ENCODE measurements at regions not wholly inside any gene's neighbourhood (a gene's known extent, or its start where the extent isn't known, plus 50 kb on each side); places are given as distances from the start of the nearest gene placed in this dataset.
A peak's percentile ranks its signal among the peaks of the same experiment; 100 is the strongest.

- DNase-seq (no peak), ATAC-seq (ENCODE audit: insufficient read depth, low FRiP score) (no peak)
- Histone ChIP-seq H3K36me3 (ENCODE audit: control insufficient read depth in 4 of 4, insufficient read depth in 4 of 4, low read length in 4 of 4) (no peaks in the 10 kb centered on the region), H3K9ac (ENCODE audit: insufficient read depth in 1 of 2, low read length in 2 of 2) (no peak overlapping the region), H3K27me3 (ENCODE audit: control insufficient read depth in 3 of 3, insufficient read depth in 3 of 3, low read length in 2 of 3) (no peaks in the 10 kb centered on the region), H3K4me1 (ENCODE audit: control insufficient read depth in 5 of 5, insufficient read depth in 5 of 5, low read length in 5 of 5) (no peaks in the 10 kb centered on the region), H3K27ac (ENCODE audit: low read depth in 1 of 2, low read length in 1 of 2) (no peak overlapping the region), H3K9me3 (ENCODE audit: control insufficient read depth in 4 of 4, insufficient read depth in 3 of 4, low read length in 3 of 4) (no peaks in the 10 kb centered on the region), H3K4me3 (no peak overlapping the region)
- 67 to 75% methylated on average over 1 of the region's 1 CpG for WGBS, 2 donors
- TF ChIP-seq CTCF (IDR thresholded peaks at IDR 0.05; ENCODE audit: control extremely low read depth, extremely low read depth) = no peak
Observed at GRCh38 chr18:43372773-43373172, 95.5 kb upstream of the SYT4 start.

- H3K9me3 ChIP-seq (ENCODE audit: control insufficient read depth in 4 of 4, insufficient read depth in 3 of 4, low read length in 3 of 4) = no peaks in the 10 kb centered on the region
- H3K36me3 ChIP-seq (ENCODE audit: control insufficient read depth in 4 of 4, insufficient read depth in 4 of 4, low read length in 4 of 4) = no peaks in the 10 kb centered on the region
- DNase-seq = peak in 2 of 3 donors; percentile 17 to 20
- no peaks in the 10 kb centered on the region for H3K27me3 ChIP-seq (ENCODE audit: control insufficient read depth in 3 of 3, insufficient read depth in 3 of 3, low read length in 2 of 3)
- no peak for TF ChIP-seq CTCF (IDR thresholded peaks at IDR 0.05; ENCODE audit: control extremely low read depth, extremely low read depth)
- WGBS, 2 donors = 57 to 76% methylated on average over 4 of the region's 4 CpGs
- H3K9ac ChIP-seq (ENCODE audit: insufficient read depth in 1 of 2, low read length in 2 of 2) = no peak overlapping the region
- no peak overlapping the region for H3K4me3 ChIP-seq
- H3K4me1 ChIP-seq (ENCODE audit: control insufficient read depth in 5 of 5, insufficient read depth in 5 of 5, low read length in 5 of 5) = no peaks in the 10 kb centered on the region
- ATAC-seq (ENCODE audit: insufficient read depth, low FRiP score) = no peak
- no peak overlapping the region for H3K27ac ChIP-seq (ENCODE audit: low read depth in 1 of 2, low read length in 1 of 2)
Observed at GRCh38 chr18:43380104-43380672, 102.9 kb upstream of the SYT4 start.

DNA sequence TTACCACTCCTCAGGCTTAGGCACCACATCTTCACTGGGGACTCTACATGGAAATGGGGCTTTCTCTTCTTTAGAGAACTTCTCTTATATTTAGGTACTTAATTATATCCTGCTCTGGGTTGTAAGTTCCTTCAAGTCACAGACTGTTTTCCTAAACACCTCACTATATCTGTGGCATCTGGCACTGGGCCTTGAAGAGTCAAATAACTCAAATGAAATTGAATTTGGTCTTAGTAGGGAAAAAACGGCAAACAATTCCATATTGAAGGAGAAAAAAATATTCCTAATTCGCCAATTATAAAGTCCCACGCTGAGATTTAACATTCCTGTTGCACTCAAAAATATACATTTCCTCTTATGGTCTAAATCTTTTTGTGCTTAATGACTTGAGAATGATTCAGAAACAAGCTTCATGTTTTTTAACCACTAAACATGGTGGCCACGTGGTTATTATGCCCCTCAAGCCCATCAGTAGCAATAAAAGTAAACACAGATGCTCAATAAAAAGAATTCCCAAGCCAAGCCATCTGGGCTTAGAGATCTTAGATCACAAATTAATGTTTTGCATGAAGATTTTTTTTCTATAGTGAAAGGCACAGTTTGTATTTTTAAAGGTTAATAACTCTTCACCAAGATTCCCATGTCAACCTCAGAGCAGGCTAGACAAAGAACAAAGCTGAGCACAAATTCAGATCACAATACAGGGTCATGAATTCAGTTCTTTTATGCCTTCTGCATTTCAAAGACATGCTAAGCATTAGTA is 105.5 kb upstream of the SYT4 start:
- Histone ChIP-seq H3K36me3 (ENCODE audit: control insufficient read depth in 4 of 4, insufficient read depth in 4 of 4, low read length in 4 of 4) (no peaks in the 10 kb centered on the region), H3K27ac (ENCODE audit: low read depth in 1 of 2, low read length in 1 of 2) (no peak overlapping the region), H3K27me3 (ENCODE audit: control insufficient read depth in 3 of 3, insufficient read depth in 3 of 3, low read length in 2 of 3) (no peaks in the 10 kb centered on the region), H3K4me1 (ENCODE audit: control insufficient read depth in 5 of 5, insufficient read depth in 5 of 5, low read length in 5 of 5) (no peaks in the 10 kb centered on the region), H3K4me3 (no peak overlapping the region), H3K9me3 (ENCODE audit: control insufficient read depth in 4 of 4, insufficient read depth in 3 of 4, low read length in 3 of 4) (no peaks in the 10 kb centered on the region), H3K9ac (ENCODE audit: insufficient read depth in 1 of 2, low read length in 2 of 2) (no peak overlapping the region)
- no peak for TF ChIP-seq CTCF (IDR thresholded peaks at IDR 0.05; ENCODE audit: control extremely low read depth, extremely low read depth)
- ATAC-seq (ENCODE audit: insufficient read depth, low FRiP score) = no peak
- no peak for DNase-seq
- WGBS, 2 donors = 78 to 80% methylated on average over 4 of the region's 4 CpGs

Measured in lung (tissue), 11 donors.